SU-DHL-6 (cell line): ENCODE measurements at regions not wholly inside any gene's neighbourhood (a gene's known extent, or its start where the extent isn't known, plus 50 kb on each side); places are given as distances from the start of the nearest gene placed in this dataset.

ENCODE experiments used
- H2AFZ ChIP-seq: fragments of 200-600 bp; sonication (generic); 2 replicates; pipeline ENCODE4 v1.6.1; 2014; ENCODE audit warnings: low read depth, mild to moderate bottlenecking, moderate library complexity, mixed read lengths, antibody characterized with exemption, low read length; ENCODE audit not compliant: severe bottlenecking
- H3F3A ChIP-seq: fragments of 200-600 bp; shearing (Covaris generic); 2 replicates; pipeline ENCODE4 v1.6.0; 2016; ENCODE audit warnings: antibody characterized with exemption, mild to moderate bottlenecking; ENCODE audit not compliant: insufficient read depth
- H3K27ac ChIP-seq: fragments of 200-600 bp; sonication (generic); 2 replicates; pipeline ENCODE4 v1.5.1; 2016; ENCODE audit warnings: low read depth, mild to moderate bottlenecking, low read length, moderate library complexity, mixed read lengths
- H3K27me3 ChIP-seq: fragments of 200-600 bp; sonication (generic), shearing (Covaris generic); 2 replicates; pipeline ENCODE4 v1.6.0; 2014; ENCODE audit warnings: mild to moderate bottlenecking, low read length
- H3K36me3 ChIP-seq: fragments of 200-600 bp; sonication (generic); 2 replicates; pipeline ENCODE4 v1.6.1; 2014; ENCODE audit warnings: mild to moderate bottlenecking, low read length, mixed read lengths
- H3K4me2 ChIP-seq: fragments of 300-600, 200-600 bp; shearing (Covaris generic), sonication (generic); 2 replicates; pipeline ENCODE4 v1.6.0; 2014; ENCODE audit warnings: low read length, low read depth, mild to moderate bottlenecking; ENCODE audit not compliant: poor library complexity, severe bottlenecking
- H3K4me3 ChIP-seq: fragments of 200-600 bp; sonication (generic); 2 replicates; pipeline ENCODE4 v1.5.1; 2014; ENCODE audit warnings: antibody characterized with exemption, low read length, mild to moderate bottlenecking, mixed read lengths; ENCODE audit not compliant: insufficient read depth, poor library complexity, severe bottlenecking
- H3K79me2 ChIP-seq: fragments of 200-600 bp; sonication (generic); 2 replicates; pipeline ENCODE4 v1.6.1; 2014; ENCODE audit warnings: mild to moderate bottlenecking, low read length, moderate library complexity; ENCODE audit not compliant: insufficient read depth
- H3K9ac ChIP-seq: fragments of 200-600 bp; sonication (generic); 2 replicates; pipeline ENCODE4 v1.7.0; 2014; ENCODE audit warnings: mild to moderate bottlenecking, low read length
- H3K9me2 ChIP-seq: fragments of 200-600 bp; sonication (generic); replicated peaks from 2 replicates; pipeline ENCODE4 v1.6.1; 2014; ENCODE audit warnings: low read length; ENCODE audit not compliant: insufficient read depth
- H3K9me3 ChIP-seq: fragments of 200-600 bp; sonication (generic); 2 replicates; pipeline ENCODE4 v1.6.1; 2014; ENCODE audit warnings: low read length, mixed read lengths; ENCODE audit not compliant: insufficient read depth
- H4K20me1 ChIP-seq: fragments of 200-600 bp; sonication (generic); 2 replicates; pipeline ENCODE4 v1.6.1; 2014; ENCODE audit warnings: low read depth, mild to moderate bottlenecking, antibody characterized with exemption, low read length, moderate library complexity, mixed read lengths
- EZH2phosphoT487 ChIP-seq: fragments of 200-600 bp; sonication (generic), shearing (Covaris generic); conservative IDR thresholded peaks from 2 replicates; pipeline ENCODE4 v1.6.1; 2018; ENCODE audit warnings: mild to moderate bottlenecking, antibody characterized with exemption, low read length, moderate library complexity, mixed read lengths
- TF ChIP-seq, protein P1 (sequence below): fragments of 200-600 bp; sonication (generic); IDR thresholded peaks from one replicate; pipeline ENCODE4 v1.5.1; 2017; ENCODE audit warnings: antibody characterized with exemption, mild to moderate bottlenecking, low read length, moderate library complexity; ENCODE audit not compliant: insufficient read depth, poor library complexity, severe bottlenecking

DNA sequence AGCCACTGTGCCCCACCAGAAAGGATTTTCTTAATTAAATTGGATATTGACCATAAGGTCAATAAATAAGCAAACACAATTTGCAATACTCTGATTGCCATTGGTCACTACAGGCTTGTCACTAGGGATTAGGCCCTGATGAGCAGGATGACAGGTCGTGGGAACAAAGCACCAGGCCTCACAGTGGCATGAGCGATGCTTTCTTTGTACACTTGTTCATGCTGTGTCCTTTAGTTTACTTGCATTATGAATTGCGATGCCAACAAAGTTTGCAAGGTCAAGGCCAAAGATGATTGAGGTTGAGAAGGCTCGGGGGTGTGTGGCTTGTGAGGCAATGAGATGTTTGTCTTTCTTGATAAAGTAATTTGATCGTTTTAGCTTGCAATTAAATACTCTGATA lies 136.0 kb downstream of the TTC8 start:
- H3K9me2 ChIP-seq: no peaks in the 10 kb centered on the region
- no peak overlapping the region for H3K9ac ChIP-seq
- TF ChIP-seq EZH2phosphoT487: no peak
- TF ChIP-seq, protein P1, sequence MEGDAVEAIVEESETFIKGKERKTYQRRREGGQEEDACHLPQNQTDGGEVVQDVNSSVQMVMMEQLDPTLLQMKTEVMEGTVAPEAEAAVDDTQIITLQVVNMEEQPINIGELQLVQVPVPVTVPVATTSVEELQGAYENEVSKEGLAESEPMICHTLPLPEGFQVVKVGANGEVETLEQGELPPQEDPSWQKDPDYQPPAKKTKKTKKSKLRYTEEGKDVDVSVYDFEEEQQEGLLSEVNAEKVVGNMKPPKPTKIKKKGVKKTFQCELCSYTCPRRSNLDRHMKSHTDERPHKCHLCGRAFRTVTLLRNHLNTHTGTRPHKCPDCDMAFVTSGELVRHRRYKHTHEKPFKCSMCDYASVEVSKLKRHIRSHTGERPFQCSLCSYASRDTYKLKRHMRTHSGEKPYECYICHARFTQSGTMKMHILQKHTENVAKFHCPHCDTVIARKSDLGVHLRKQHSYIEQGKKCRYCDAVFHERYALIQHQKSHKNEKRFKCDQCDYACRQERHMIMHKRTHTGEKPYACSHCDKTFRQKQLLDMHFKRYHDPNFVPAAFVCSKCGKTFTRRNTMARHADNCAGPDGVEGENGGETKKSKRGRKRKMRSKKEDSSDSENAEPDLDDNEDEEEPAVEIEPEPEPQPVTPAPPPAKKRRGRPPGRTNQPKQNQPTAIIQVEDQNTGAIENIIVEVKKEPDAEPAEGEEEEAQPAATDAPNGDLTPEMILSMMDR: no peak
- no peaks in the 10 kb centered on the region for H3K36me3 ChIP-seq
- no peaks in the 10 kb centered on the region for H4K20me1 ChIP-seq
- H2AFZ ChIP-seq: no peak overlapping the region
- H3K27ac ChIP-seq: no peak overlapping the region
- no peak overlapping the region for H3K4me2 ChIP-seq
- H3K4me3 ChIP-seq: no peak overlapping the region
- no peaks in the 10 kb centered on the region for H3F3A ChIP-seq
- H3K27me3 ChIP-seq: no peaks in the 10 kb centered on the region
- H3K79me2 ChIP-seq: no peaks in the 10 kb centered on the region
- H3K9me3 ChIP-seq: no peaks in the 10 kb centered on the region

DNA sequence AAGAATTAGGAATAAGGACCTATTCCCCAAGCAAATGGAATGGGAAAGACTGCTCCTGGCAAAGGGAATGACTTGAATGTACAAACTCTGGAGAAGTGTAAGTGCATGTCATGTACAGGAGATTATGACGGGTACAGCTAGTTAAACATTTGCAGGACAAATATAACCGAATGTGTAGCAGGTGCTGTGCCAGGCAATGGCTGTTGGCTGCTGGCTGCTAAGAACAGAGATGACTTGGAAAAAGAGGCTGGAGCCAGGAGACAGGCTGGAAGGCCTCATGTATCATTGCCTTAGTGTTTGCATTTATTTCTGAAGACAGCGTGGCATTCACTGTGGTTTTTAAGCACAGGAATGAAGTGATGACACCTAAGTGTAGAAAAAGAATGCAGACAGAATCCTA lies 136.8 kb downstream of the TTC8 start:
- H3F3A ChIP-seq: no peaks in the 10 kb centered on the region
- H3K9ac ChIP-seq: no peak overlapping the region
- no peak overlapping the region for H3K4me3 ChIP-seq
- no peaks in the 10 kb centered on the region for H3K36me3 ChIP-seq
- no peak overlapping the region for H2AFZ ChIP-seq
- no peaks in the 10 kb centered on the region for H4K20me1 ChIP-seq
- no peaks in the 10 kb centered on the region for H3K79me2 ChIP-seq
- H3K9me2 ChIP-seq: no peaks in the 10 kb centered on the region
- TF ChIP-seq EZH2phosphoT487: no peak
- TF ChIP-seq, protein P1: no peak
- no peaks in the 10 kb centered on the region for H3K9me3 ChIP-seq
- no peaks in the 10 kb centered on the region for H3K27me3 ChIP-seq
- H3K27ac ChIP-seq: no peak overlapping the region
- H3K4me2 ChIP-seq: no peak overlapping the region

DNA sequence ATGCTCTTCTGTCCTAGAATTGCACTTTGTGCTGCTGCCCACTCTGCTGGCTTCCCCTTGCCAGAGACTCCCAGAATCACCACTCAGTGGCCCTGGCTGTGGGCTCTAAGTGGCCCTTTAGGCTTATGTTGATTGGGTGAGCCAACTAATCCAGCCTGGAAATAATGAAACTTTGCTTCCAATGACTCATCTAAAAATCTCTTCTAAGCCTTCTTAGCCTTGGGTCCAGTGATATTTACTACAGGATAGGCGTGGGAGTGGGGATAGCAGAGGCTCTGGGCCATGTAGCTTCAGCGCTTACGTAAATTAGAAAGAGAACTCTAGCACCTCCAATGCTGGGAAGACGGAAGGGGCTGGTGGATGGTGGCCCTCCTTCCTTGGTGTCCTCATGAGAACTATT lies 137.9 kb downstream of the TTC8 start:
- Histone ChIP-seq H3K36me3 (no peaks in the 10 kb centered on the region), H3F3A (no peaks in the 10 kb centered on the region), H2AFZ (no peak overlapping the region), H3K4me2 (no peak overlapping the region), H3K27ac (no peak overlapping the region), H3K4me3 (no peak overlapping the region), H4K20me1 (no peaks in the 10 kb centered on the region), H3K9me2 (no peaks in the 10 kb centered on the region), H3K27me3 (no peaks in the 10 kb centered on the region), H3K79me2 (no peaks in the 10 kb centered on the region), H3K9ac (no peak overlapping the region), H3K9me3 (no peaks in the 10 kb centered on the region)
- TF ChIP-seq, protein P1: no peak
- TF ChIP-seq EZH2phosphoT487: no peak

DNA sequence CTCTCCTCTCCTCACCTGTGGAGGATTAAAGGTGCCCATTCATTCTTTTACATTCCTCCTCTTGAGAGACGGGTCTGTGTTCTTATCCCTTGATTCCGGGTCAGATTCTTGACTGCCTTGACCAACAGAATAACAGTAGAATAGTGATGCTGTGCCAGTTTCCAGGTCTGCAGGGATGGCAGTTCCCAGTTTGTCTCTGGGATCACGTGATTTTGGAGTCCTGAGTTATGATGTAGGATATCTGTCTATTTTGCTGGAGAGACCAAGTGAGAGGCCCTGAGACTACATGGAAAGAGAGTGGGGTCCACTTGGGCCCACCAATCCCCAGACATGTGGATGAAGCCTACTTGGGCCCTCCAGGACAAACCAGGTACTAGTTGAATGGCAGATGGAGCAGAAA lies 142.8 kb downstream of the TTC8 start:
- H4K20me1 ChIP-seq: no peaks in the 10 kb centered on the region
- H2AFZ ChIP-seq: no peak overlapping the region
- no peak overlapping the region for H3K4me2 ChIP-seq
- no peaks in the 10 kb centered on the region for H3K9me2 ChIP-seq
- H3K9ac ChIP-seq: no peak overlapping the region
- H3K79me2 ChIP-seq: no peaks in the 10 kb centered on the region
- TF ChIP-seq, protein P1: no peak
- TF ChIP-seq EZH2phosphoT487: no peak
- no peak overlapping the region for H3K27ac ChIP-seq
- H3K9me3 ChIP-seq: no peaks in the 10 kb centered on the region
- H3K27me3 ChIP-seq: no peaks in the 10 kb centered on the region
- no peaks in the 10 kb centered on the region for H3F3A ChIP-seq
- no peak overlapping the region for H3K4me3 ChIP-seq
- no peaks in the 10 kb centered on the region for H3K36me3 ChIP-seq
